Cardiac muscle cell (in vitro differentiated cells and primary cell): ENCODE measurements at regions not wholly inside any gene's neighbourhood (a gene's known extent, or its start where the extent isn't known, plus 50 kb on each side); places are given as distances from the start of the nearest gene placed in this dataset.
A peak's percentile ranks its signal among the peaks of the same experiment; 100 is the strongest.
"Not testable (repeated sequence)": the region's sequence is repeated elsewhere in the genome, so short reads cannot be mapped to it uniquely, and the experiment has no call there.

Source experiments
- DNase-seq, 2 donors: peaks; one replicate each; pipeline versions ENCODE4 v3.0.0 to v3.0.0-alpha.2; 2010 to 2017; ENCODE audit warnings: low read depth in 1 of 2, low spot score in 1 of 2
- H3K27ac ChIP-seq: fragments of 200-600 bp; sonication (generic); 2 replicates; pipeline ENCODE4 v1.5.1; 2016
- H3K27me3 ChIP-seq: fragments of 200-600 bp; sonication (generic); 2 replicates; pipeline ENCODE4 v1.6.0; 2016; ENCODE audit warnings: control low read depth
- H3K36me3 ChIP-seq: fragments of 200-600 bp; sonication (generic); 2 replicates; pipeline ENCODE4 v1.5.1; 2016; ENCODE audit warnings: control low read depth
- H3K4me1 ChIP-seq: fragments of 200-600 bp; sonication (generic); 2 replicates; pipeline ENCODE4 v1.8.1; 2017; ENCODE audit warnings: low read depth, mild to moderate bottlenecking, mixed run types
- H3K4me3 ChIP-seq: fragments of 200-600 bp; sonication (generic); 2 replicates; pipeline ENCODE4 v1.5.1; 2016; ENCODE audit warnings: mild to moderate bottlenecking
- H3K9me3 ChIP-seq: fragments of 200-600 bp; sonication (generic); 2 replicates; pipeline ENCODE4 v1.5.1; 2017; ENCODE audit warnings: low read depth, mild to moderate bottlenecking, control low read depth
- CTCF ChIP-seq: IDR thresholded peaks from 2 replicates; pipeline ENCODE4 v1.5.1; 2012; ENCODE audit warnings: low read depth, mild to moderate bottlenecking, low read length

- Histone ChIP-seq H3K4me3 (no peak overlapping the region), H3K4me1 (peaks cover 7% of the 10 kb centered on the region), H3K27me3 (no peaks in the 10 kb centered on the region), H3K27ac (no peak overlapping the region), H3K36me3 (no peaks in the 10 kb centered on the region), H3K9me3 (no peaks in the 10 kb centered on the region)
- no peak for TF ChIP-seq CTCF
- no peak for DNase-seq
These were observed 285.4 kb downstream of the CXCL12 start for GRCh38 chr10:44099511-44099910.

DNA sequence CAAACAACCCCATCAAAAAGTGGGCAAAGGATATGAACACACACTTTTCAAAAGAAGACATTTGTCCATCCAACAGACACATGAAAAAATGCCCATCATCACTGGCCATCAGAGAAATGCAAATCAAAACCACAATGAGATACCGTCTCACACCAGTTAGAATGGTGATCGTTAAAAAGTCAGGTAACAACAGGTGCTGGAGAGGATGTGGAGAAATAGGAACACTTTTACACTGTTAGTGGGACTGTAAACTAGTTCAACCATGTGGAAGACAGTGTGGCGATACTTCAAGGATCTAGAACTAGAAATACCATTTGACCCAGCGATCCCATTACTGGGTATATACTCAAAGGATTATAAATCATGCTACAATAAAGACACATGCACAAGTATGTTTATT, 288.7 kb downstream of the CXCL12 start:
- H3K36me3 ChIP-seq = not testable (repeated sequence)

GRCh38 chr10:44089671-44090070, 295.2 kb downstream of the CXCL12 start:
- DNase-seq = no peak
- H3K4me3 ChIP-seq = no peak overlapping the region
- no peaks in the 10 kb centered on the region for H3K4me1 ChIP-seq
- no peaks in the 10 kb centered on the region for H3K36me3 ChIP-seq
- H3K27ac ChIP-seq = no peak overlapping the region
- no peak for TF ChIP-seq CTCF
- no peaks in the 10 kb centered on the region for H3K27me3 ChIP-seq
- H3K9me3 ChIP-seq = no peaks in the 10 kb centered on the region

More for the DNA sequence above, 288.7 kb downstream of the CXCL12 start:
- not testable (repeated sequence) for H3K27ac ChIP-seq, H3K4me3 ChIP-seq, H3K9me3 ChIP-seq, DNase-seq, H3K4me1 ChIP-seq, H3K27me3 ChIP-seq

- no peak overlapping the region for H3K27ac ChIP-seq
- H3K9me3 ChIP-seq = no peaks in the 10 kb centered on the region
- no peaks in the 10 kb centered on the region for H3K27me3 ChIP-seq
- no peak for DNase-seq
- H3K4me3 ChIP-seq = no peak overlapping the region
- no peak for TF ChIP-seq CTCF
- H3K36me3 ChIP-seq = no peaks in the 10 kb centered on the region
- H3K4me1 ChIP-seq = peaks cover 6% of the 10 kb centered on the region
These were observed 297.5 kb downstream of the CXCL12 start for GRCh38 chr10:44087403-44087802.

DNA sequence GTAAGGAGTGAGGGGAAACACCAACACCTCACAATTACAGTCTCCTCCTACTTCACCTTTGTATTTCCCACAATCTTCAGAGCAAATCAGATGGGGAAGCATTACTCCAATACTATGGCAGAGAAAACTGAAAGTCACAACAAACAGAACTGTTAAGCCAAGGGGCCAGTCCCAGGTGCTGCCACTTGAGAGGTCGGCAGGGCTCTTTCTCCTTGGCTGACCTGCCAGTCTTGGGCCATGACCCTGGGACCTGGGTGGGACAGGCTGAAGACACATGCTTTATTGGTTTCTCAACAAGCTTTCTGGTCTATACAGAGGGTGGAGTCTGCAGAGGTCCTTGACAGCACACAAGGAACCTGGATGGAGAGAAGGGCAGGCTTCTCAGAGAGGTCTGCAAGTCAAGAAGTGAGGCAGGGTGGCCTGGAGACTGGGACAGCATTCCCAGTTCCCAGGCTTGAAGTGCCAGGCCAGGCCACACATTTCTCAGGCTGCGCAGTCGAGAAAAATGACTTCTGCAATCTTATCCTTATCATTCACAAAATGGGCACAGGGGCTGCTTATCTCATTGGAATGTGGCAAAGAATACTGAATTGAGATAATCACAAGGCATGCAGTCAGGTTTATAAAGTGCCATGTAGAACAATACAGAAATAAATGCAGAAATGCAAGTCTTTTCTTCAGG, 301.0 kb downstream of the CXCL12 start:
- no peak for DNase-seq
- no peak for TF ChIP-seq CTCF
- Histone ChIP-seq H3K27me3 (no peaks in the 10 kb centered on the region), H3K36me3 (no peaks in the 10 kb centered on the region), H3K27ac (no peak overlapping the region), H3K9me3 (no peaks in the 10 kb centered on the region), H3K4me1 (peaks cover 6% of the 10 kb centered on the region), H3K4me3 (no peak overlapping the region)

- DNase-seq = peak in 1 of 2 donors; percentile 81
- no peaks in the 10 kb centered on the region for H3K9me3 ChIP-seq
- H3K4me1 ChIP-seq = no peaks in the 10 kb centered on the region
- no peak overlapping the region for H3K27ac ChIP-seq
- peak; percentile 15 for TF ChIP-seq CTCF
- H3K27me3 ChIP-seq = no peaks in the 10 kb centered on the region
- no peak overlapping the region for H3K4me3 ChIP-seq
- no peaks in the 10 kb centered on the region for H3K36me3 ChIP-seq
These were observed 313.4 kb downstream of the CXCL12 start for GRCh38 chr10:44071479-44071878.
